HuH-7.5 (cell line): ENCODE measurements at regions not wholly inside any gene's neighbourhood (a gene's known extent, or its start where the extent isn't known, plus 50 kb on each side); places are given as distances from the start of the nearest gene placed in this dataset.
"Not testable (repeated sequence)": the region's sequence is repeated elsewhere in the genome, so short reads cannot be mapped to it uniquely, and the experiment has no call there.

Experiments used
- DNase-seq: peaks from one replicate; pipeline ENCODE4 v3.0.0; 2011; ENCODE audit warnings: low spot score

GRCh38 chr14:37991027-37991426 is 216.7 kb upstream of the SSTR1 start:
- DNase-seq: no peak

GRCh38 chr14:37992499-37992898 is 215.2 kb upstream of the SSTR1 start:
- DNase-seq: no peak

GRCh38 chr14:37994846-37995372 is 212.8 kb upstream of the SSTR1 start:
- DNase-seq: no peak

DNA sequence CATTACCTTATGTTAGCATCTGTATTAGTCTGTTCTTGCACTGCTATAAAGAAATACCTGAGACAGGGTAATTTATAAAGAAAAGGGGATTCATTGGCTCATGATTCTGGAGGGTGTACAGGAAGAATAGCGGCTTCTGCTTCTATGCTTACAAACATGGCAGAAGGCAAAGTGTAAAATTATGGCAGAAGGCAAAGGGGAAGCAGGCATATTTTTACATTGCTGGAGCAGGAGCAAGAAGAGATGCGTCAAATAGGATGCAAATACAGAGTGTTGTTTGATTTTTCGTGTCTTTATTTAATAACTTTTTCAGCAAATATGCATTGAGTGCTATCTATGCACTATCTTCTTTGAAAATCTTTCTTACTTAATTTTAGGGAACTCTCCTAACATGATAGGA is 210.7 kb upstream of the SSTR1 start:
- no peak for DNase-seq

- DNase-seq: no peak
Measured at GRCh38 chr14:38000340-38000739, 207.4 kb upstream of the SSTR1 start.

DNA sequence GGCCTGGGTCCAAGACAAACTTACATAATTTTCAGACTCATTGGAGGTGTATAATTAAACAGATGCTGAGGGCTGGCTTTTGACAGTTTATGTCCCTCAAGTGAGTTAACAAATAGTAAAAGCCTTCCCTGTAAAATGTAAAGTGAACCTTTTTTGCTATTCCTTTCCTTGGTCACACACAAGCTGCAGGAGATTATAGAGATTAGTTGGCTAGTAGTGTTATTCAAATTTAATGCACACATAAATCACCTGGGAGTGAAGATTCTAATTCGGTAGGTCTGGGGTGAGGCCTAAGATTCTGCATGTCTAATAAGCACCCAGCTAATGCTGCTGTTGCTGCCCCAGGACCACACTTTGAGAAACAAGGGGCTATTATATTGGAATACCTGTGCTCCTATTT is 206.2 kb upstream of the SSTR1 start:
- no peak for DNase-seq

DNA sequence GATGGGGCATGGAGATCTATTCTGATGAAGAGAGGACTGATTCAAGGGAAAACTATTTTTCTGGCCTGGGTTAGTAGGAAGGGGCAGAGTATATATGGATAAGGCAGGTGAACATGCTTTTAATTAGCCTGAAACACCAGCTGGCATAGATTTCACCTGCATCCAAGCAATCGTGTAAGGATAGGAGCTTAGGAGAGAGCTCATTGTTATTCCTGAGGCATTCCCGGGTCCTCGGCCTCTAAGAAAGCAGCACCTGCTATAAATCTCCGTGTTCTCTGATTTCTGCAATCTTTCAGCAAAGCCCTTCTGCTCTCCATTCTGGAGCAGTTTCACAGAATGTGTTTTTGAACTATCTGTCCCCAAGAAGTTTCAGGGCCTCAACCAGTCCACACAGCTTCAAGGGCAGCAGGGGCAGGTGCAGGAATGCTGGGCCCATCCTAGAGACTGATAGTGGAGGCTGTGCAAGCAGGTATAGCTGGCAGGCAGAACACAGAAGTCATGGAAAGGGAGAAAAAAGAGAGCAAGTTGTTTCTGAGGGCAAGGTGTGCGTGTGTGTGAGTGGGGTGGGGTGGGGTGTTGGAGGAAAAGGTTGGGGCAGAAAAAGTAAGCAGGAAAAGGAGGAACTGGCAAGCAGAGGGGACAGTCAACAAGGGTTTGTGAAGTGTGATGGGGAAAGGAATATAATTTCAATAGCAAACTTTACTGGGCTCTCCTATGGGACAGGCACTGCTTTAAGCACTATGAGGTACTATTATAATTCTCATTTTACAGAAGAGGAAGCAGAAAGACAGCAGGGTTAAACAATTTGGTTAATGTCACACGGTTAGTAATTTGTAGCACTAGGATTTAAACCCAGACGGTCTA is 203.7 kb upstream of the SSTR1 start:
- DNase-seq: no peak

DNA sequence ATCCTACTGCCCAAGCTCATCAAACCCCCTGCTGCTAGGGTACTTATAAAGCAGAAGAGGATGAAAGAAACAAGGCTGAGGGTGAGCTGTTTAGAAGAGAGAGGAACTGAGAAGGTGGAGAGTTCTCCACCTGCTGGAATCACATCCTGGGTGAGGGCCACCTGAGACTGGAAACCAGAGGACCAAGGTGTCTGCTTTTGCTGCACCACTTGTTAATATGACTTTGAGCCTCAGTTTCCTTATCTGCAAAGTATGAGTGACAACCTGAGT is 203.2 kb upstream of the SSTR1 start:
- no peak for DNase-seq

GRCh38 chr14:38011156-38011555 is 196.5 kb upstream of the SSTR1 start:
- DNase-seq: not testable (repeated sequence)

DNA sequence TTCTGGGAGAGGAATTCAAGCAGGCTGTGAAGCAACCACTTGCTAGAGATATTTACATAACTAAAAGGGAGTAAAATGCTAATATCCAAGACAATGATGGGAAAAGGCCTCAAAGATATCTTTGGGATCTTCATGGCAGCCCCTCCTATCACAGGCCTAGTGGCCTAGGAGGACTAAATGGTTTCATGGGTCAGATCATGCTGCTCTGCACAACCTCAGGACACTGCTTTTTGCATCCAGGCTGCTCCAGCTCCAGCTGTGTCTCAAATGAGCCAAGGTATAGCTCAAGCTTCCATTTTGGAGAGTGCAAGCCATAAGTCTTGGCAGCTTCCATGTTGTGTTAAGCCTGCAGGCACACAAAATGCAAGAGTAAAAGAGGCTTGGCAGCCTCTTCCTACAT is 195.6 kb upstream of the SSTR1 start:
- no peak for DNase-seq

DNA sequence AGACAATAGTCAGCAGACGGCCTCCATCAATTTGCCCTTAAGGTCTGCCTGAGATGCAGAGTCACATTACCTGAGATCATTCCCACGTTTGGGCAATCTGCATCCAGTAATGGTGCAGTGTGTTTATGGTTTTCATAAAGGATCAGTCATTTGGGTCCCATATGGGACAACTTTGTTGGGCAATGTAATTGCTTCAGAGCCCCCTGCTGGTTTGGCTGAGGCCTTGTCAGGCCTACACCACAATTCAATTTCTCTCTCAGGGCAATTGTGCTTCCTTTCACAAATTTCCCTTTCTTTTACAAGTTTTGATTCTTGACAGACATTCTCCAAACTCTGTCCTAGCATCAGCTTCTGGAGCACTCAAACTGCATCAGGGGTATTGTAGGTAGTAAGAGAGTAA is 191.2 kb upstream of the SSTR1 start:
- no peak for DNase-seq

DNA sequence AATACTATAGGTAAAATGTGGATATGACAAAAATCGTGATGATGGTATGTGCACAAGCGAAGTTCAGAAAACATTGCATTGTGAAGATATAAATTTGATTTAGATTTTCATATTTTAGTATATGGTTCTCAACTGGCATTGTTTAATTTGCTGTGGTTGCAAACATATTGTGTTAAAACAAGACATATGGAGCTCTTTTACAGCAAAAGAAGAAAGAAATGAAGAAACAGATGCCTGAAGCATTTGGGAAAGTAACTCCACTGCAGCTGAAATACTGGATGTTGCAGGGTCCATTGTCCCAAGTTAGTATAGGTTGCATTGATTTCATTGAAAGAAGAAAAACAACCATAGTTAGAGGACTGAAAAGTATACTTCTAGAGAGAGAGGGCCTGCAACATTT is 185.8 kb upstream of the SSTR1 start:
- DNase-seq: no peak

DNA sequence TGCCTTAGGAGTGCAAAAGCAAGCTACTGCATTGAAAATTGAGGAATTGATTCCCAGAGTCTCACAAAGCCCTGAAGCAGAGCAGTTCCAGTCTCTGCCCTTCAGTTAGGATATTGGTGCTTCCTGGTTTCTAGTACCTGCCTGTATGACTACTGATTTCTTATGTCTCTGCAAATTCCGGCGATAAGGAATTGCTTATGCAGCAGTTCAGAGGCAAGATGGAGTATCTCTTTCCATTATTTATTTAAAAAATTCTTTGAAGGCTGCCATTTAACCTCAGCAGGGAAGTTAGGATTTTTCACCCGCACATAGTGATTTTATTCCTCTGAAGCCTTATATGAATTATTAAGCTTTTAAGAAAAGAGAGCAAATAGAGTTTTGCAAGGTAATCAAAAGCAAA is 184.9 kb upstream of the SSTR1 start:
- DNase-seq: no peak

DNA sequence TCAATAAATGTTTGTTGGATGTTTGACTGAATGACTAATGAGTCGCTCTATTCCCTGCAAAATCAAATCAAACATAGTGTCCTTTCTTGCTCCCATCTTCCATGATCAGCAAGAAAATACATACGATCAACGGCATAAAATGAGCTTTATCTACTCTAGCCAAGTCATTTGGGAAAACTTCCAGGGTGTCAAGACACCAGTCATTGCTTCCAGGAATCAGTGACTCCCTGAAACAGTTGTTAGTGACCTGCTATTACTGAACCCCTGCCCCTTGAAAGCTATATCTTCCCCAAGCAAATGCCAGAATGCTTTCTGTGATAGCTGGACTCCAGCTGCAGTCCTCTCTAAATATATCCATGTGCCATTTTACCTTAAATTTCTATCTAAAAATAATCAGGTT is 169.5 kb upstream of the SSTR1 start:
- DNase-seq: no peak

DNA sequence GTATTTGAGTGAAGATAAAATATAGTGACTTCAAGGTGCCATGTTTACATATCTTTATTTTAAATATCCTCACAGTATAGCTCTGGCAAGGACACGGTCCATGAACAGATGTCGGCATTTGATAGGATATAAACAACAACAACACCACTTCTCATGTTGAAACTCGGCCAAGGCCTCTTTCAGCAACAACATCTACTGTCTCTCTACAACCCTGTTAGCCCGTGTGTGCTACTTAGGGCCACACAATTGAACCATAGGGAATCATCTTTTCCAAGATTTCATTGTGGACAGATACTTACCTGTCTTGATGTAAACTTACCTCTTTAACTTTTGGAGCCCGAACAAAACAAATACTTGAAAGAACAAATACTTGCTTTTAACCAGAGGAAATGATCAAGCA is 168.7 kb upstream of the SSTR1 start:
- no peak for DNase-seq

- no peak for DNase-seq
Measured at GRCh38 chr14:38039496-38039895, 168.2 kb upstream of the SSTR1 start.

GRCh38 chr14:38040411-38040810 is 167.3 kb upstream of the SSTR1 start:
- no peak for DNase-seq

GRCh38 chr14:38042322-38042721 is 165.4 kb upstream of the SSTR1 start:
- no peak for DNase-seq

DNA sequence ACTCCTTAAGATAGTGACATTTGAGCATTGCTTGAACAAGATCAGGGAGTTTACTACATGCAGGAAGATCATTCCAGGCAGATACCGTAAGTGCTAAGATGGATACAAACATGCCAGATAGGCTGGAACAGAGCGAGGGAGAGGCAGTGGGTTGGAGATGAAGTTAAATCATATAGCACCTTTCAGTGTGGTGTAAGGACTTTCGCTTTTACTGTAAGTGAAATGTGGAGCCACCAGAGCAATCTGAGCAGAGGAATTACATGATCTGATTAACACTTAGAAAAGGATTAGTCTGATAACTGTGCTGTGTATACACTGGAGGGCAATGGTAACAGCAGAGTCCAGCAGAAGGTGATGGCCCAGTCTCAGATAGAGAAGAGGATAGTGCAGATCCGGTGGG is 163.0 kb upstream of the SSTR1 start:
- no peak for DNase-seq

- DNase-seq: no peak
Measured at GRCh38 chr14:38045461-38045860, 162.2 kb upstream of the SSTR1 start.

GRCh38 chr14:38046160-38046559 is 161.5 kb upstream of the SSTR1 start:
- no peak for DNase-seq

DNA sequence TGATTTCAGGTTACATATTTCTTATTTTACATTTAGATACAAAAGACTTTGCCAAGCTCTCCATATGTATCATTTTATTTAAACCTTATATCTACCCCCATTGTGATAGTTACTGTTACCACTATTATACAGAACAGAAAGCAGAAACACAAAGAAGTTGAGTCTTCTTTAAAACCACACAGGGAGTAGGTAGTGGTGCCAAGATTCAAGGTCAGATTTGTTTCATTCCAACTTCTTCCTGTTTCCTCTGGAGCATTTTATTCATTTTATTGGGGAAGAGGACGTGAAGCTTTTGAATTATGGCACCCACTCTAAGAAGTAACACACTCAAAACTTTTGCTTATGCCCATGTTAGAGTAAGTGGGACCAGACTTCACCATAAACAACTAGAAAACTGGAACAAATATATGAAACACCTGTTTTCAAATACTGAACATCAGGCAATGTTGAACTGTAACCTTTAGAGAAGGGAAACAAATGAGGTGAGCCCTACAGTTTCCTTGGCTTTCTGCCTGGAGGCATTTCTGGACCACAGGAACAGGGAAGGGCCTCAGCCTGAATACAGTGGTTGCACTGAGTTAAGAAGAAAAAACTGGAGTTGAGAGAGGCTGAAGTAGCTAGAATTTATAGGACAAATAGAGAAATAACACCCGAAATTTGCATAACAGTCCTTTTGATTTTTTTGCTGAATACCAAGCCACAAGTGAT is 160.4 kb upstream of the SSTR1 start:
- DNase-seq: no peak

- DNase-seq: no peak
Measured at GRCh38 chr14:38053666-38054065, 154.0 kb upstream of the SSTR1 start.

DNA sequence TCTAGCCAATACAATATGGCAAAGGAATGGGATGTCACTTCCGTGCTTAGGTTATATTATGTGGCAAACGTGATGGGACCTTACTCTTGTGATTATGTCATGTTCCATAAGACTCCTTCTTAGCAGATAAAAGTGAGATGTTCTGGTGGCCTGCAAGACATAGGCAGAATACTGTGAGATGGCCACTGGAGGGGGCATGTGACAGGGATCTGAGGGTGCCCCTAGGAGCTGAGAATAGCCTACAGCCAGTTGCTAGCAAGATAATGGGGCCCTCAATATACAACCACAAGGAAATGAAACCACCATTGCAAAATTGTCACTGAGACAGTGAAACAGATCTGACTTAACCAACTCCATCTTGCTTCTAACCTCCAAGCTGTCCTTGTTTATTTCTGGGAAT is 151.4 kb upstream of the SSTR1 start:
- DNase-seq: no peak
